Bronchial epithelial cell (primary cell): ENCODE measurements at regions not wholly inside any gene's neighbourhood (a gene's known extent, or its start where the extent isn't known, plus 50 kb on each side); places are given as distances from the start of the nearest gene placed in this dataset.

ENCODE experiments used
- DNase-seq: peaks from one replicate; pipeline ENCODE4 v3.0.0-alpha.2; 2010; ENCODE audit warnings: low read depth
- FAIRE-seq: peaks from 2 replicates; lab custom pipeline; 2011; peaks lifted over from hg19 to GRCh38; lab: Jason Lieb, UNC
- H3K27me3 ChIP-seq: 2 replicates; pipeline ENCODE4 v1.5.1; 2011; ENCODE audit warnings: low read length; ENCODE audit not compliant: control insufficient read depth, insufficient read depth
- H3K36me3 ChIP-seq: 2 replicates; pipeline ENCODE4 v1.5.1; 2011; ENCODE audit warnings: low read length; ENCODE audit not compliant: control insufficient read depth, insufficient read depth
- H3K4me3 ChIP-seq: 2 replicates; pipeline ENCODE4 v1.5.1; 2011; ENCODE audit warnings: mild to moderate bottlenecking, low read depth, low read length, control low read depth
- CTCF ChIP-seq: IDR thresholded peaks from 2 replicates; pipeline ENCODE4 v1.5.1; 2011; ENCODE audit warnings: mild to moderate bottlenecking, moderate library complexity, low read length, control low read depth, inconsistent platforms; ENCODE audit not compliant: insufficient read depth, severe bottlenecking

DNA sequence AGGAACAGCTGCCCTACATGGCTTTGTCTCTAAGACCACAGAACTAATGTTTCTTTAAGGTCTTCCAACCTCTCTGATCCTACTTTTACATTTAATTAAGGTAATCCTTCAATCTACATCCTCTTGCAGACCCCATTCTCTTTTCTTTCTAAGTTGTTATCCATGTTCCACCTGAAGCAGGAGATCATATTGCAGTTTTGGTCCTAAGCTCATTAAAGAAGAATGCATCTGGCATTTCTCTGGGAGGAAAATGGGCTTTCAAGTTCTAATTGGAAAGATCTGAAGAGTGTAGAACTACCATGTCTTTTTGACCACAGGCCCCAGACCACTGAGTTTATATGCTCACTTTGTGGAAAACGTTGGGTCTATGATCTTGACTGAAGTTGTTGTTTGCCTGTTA, 111.2 kb downstream of the SEM1 start:
- DNase-seq (no peak), FAIRE-seq (no peak)
- no peak overlapping the region for H3K4me3 ChIP-seq
- H3K27me3 ChIP-seq: peaks cover 2% of the 10 kb centered on the region
- TF ChIP-seq CTCF: no peak
- no peaks in the 10 kb centered on the region for H3K36me3 ChIP-seq

GRCh38 chr7:96596120-96596826, 113.4 kb downstream of the SEM1 start:
- DNase-seq (peak; percentile 63), FAIRE-seq (no peak)
- peak; percentile 49 for TF ChIP-seq CTCF
- Histone ChIP-seq H3K36me3 (no peaks in the 10 kb centered on the region), H3K27me3 (peaks cover 2% of the 10 kb centered on the region), H3K4me3 (no peak overlapping the region)

DNA sequence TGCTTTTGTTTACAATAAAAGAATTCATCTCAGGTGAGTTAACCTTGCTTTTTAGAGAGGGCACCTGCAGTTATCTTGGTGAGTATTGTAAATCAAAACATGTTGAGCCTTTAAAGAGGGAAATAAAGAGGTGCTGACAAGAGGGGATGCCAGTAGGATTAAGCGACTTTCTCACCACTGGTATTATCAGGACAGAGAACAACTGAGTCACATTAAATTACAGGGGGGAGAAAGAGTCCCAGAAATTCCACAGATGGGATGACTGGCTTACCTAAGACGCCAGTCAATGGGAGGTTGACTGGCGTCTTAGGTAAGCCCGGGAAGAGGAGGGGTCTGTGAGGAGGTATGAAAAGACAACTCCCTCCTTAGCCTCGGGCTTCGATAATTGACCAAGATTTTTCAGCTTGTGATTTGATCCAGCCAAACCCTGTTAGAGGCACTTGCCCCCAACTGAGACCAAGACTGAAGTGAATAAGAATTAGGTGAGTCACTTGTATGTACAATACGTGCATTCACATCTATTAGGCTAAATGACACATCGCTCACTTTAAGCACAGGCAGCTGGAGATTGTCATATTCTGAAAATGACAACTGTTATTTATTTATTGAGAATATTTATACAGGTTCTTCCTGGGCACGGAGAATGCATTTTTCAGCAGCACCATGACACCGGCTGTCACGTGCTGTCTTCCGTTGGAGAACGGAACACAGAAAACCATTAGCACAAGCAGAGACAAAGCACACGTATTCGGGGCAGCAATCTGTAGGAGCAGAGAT, 117.6 kb downstream of the SEM1 start:
- H3K4me3 ChIP-seq: no peak overlapping the region
- DNase-seq (peak; percentile 22), FAIRE-seq (no peak)
- no peaks in the 10 kb centered on the region for H3K36me3 ChIP-seq
- no peak for TF ChIP-seq CTCF
- H3K27me3 ChIP-seq: peaks cover 1% of the 10 kb centered on the region

- Histone ChIP-seq H3K36me3 (no peaks in the 10 kb centered on the region), H3K4me3 (no peak overlapping the region), H3K27me3 (peaks cover 1% of the 10 kb centered on the region)
- FAIRE-seq (no peak), DNase-seq (no peak)
- no peak for TF ChIP-seq CTCF
Observed at GRCh38 chr7:96591159-96591899, 118.3 kb downstream of the SEM1 start.

DNA sequence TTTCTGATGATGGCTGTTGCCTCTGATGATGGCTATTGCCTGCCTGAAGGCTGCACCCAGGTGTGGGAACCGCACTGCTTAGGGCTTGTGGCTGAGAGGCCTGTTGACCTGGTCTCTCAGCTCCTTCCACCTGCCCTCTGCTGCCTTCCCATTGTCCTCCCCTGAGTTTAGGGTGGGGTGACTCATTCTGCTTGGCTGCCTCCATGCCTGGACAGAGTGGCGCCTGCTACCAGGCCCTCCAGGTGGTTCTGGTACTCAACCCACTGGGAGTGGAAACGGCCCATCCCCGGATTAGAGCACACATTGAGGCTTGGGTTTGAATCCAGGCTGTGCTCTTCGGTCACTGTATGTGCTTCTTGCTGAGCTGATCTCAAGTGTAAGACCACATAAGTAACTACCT, 120.6 kb downstream of the SEM1 start:
- DNase-seq (no peak), FAIRE-seq (no peak)
- no peak overlapping the region for H3K4me3 ChIP-seq
- TF ChIP-seq CTCF: no peak
- H3K27me3 ChIP-seq: peaks cover 1% of the 10 kb centered on the region
- no peaks in the 10 kb centered on the region for H3K36me3 ChIP-seq
